Urinary bladder (tissue), 3 donors: ENCODE measurements at regions not wholly inside any gene's neighbourhood (a gene's known extent, or its start where the extent isn't known, plus 50 kb on each side); places are given as distances from the start of the nearest gene placed in this dataset.
"Not testable (repeated sequence)": the region's sequence is repeated elsewhere in the genome, so short reads cannot be mapped to it uniquely, and the experiment has no call there.

Source experiments
- DNase-seq: peaks from one replicate; pipeline ENCODE4 v3.0.0-alpha.2; 2015; ENCODE audit errors: extremely low spot score
- H3K27ac ChIP-seq: one replicate; pipeline ENCODE4 v1.5.1; 2013; ENCODE audit warnings: low read depth, mild to moderate bottlenecking, moderate library complexity
- H3K36me3 ChIP-seq: one replicate; pipeline ENCODE4 v1.6.1; 2013; ENCODE audit warnings: mild to moderate bottlenecking, moderate library complexity; ENCODE audit not compliant: insufficient read depth
- H3K4me1 ChIP-seq: one replicate; pipeline ENCODE4 v1.6.1; 2013; ENCODE audit warnings: mild to moderate bottlenecking, moderate library complexity; ENCODE audit not compliant: insufficient read depth
- H3K4me3 ChIP-seq: one replicate; pipeline ENCODE4 v1.5.1; 2013; ENCODE audit warnings: low read depth, low read length
- WGBS: extraction: QIAGEN DNeasy Blood & Tissue Kit; methylation state at CpG from one replicate; pipeline ENCODE4 v1.1.7; 2013; 5-methylcytosine and 5-hydroxymethylcytosine counted together
- donor health status: healthy with polysubstance abuse.
- donor health status: healthy.

GRCh38 chr16:7278636-7279035 is 54.0 kb upstream of the RBFOX1 start:
- DNase-seq, result no peak
- no peak overlapping the region for H3K4me3 ChIP-seq
- no peaks in the 10 kb centered on the region for H3K36me3 ChIP-seq
- no peak overlapping the region for H3K27ac ChIP-seq
- 71% methylated on average over 4 of the region's 4 CpGs for WGBS
- H3K4me1 ChIP-seq, result no peaks in the 10 kb centered on the region

- no peak overlapping the region for H3K27ac ChIP-seq
- DNase-seq, result no peak
- WGBS, result 57% methylated on average over 4 of the region's 4 CpGs
Measured at GRCh38 chr16:7272567-7273158, 60.0 kb upstream of the RBFOX1 start.

GRCh38 chr16:7271486-7271885 is 61.2 kb upstream of the RBFOX1 start:
- Histone ChIP-seq H3K36me3 (no peaks in the 10 kb centered on the region), H3K4me3 (no peak overlapping the region), H3K27ac (no peak overlapping the region), H3K4me1 (no peaks in the 10 kb centered on the region)
- no peak for DNase-seq
- WGBS, result 76% methylated on average over 5 of the region's 5 CpGs

More at GRCh38 chr16:7272567-7273158, 60.0 kb upstream of the RBFOX1 start:
- no peak overlapping the region for H3K4me3 ChIP-seq
- H3K4me1 ChIP-seq, result no peaks in the 10 kb centered on the region
- H3K36me3 ChIP-seq, result no peaks in the 10 kb centered on the region

GRCh38 chr16:7270823-7271222 is 61.8 kb upstream of the RBFOX1 start:
- Histone ChIP-seq H3K27ac (no peak overlapping the region), H3K36me3 (no peaks in the 10 kb centered on the region), H3K4me3 (no peak overlapping the region), H3K4me1 (no peaks in the 10 kb centered on the region)
- WGBS, result 49% methylated on average over 3 of the region's 3 CpGs
- DNase-seq, result no peak

GRCh38 chr16:7270006-7270405 is 62.6 kb upstream of the RBFOX1 start:
- WGBS, result 54% methylated on average over 4 of the region's 4 CpGs
- Histone ChIP-seq H3K4me3 (no peak overlapping the region), H3K27ac (no peak overlapping the region), H3K36me3 (no peaks in the 10 kb centered on the region), H3K4me1 (no peaks in the 10 kb centered on the region)
- no peak for DNase-seq

GRCh38 chr16:7268182-7268581 is 64.5 kb upstream of the RBFOX1 start:
- H3K4me3 ChIP-seq, result no peak overlapping the region
- H3K27ac ChIP-seq, result no peak overlapping the region
- DNase-seq, result no peak
- no peaks in the 10 kb centered on the region for H3K36me3 ChIP-seq
- H3K4me1 ChIP-seq, result no peaks in the 10 kb centered on the region
- WGBS, result 7% methylated on average over 6 of the region's 6 CpGs

GRCh38 chr16:7257016-7257415 is 75.6 kb upstream of the RBFOX1 start:
- Histone ChIP-seq H3K27ac (no peak overlapping the region), H3K4me1 (no peaks in the 10 kb centered on the region), H3K4me3 (no peak overlapping the region), H3K36me3 (no peaks in the 10 kb centered on the region)
- DNase-seq, result no peak
- 52% methylated on average over 11 of the region's 11 CpGs for WGBS

- DNase-seq, result no peak
- Histone ChIP-seq H3K27ac (no peak overlapping the region), H3K4me3 (no peak overlapping the region), H3K36me3 (no peaks in the 10 kb centered on the region), H3K4me1 (no peaks in the 10 kb centered on the region)
- 32% methylated on average over 6 of the region's 6 CpGs for WGBS
Measured at GRCh38 chr16:7246578-7246977, 86.1 kb upstream of the RBFOX1 start.

GRCh38 chr16:7239547-7239946 is 93.1 kb upstream of the RBFOX1 start:
- 75% methylated on average over 2 of the region's 2 CpGs for WGBS
- no peaks in the 10 kb centered on the region for H3K36me3 ChIP-seq
- no peak overlapping the region for H3K27ac ChIP-seq
- no peaks in the 10 kb centered on the region for H3K4me1 ChIP-seq
- H3K4me3 ChIP-seq, result no peak overlapping the region
- no peak for DNase-seq

GRCh38 chr16:7236824-7237410 is 95.7 kb upstream of the RBFOX1 start:
- no peak overlapping the region for H3K27ac ChIP-seq
- H3K36me3 ChIP-seq, result no peaks in the 10 kb centered on the region
- no peak for DNase-seq
- H3K4me1 ChIP-seq, result no peaks in the 10 kb centered on the region
- H3K4me3 ChIP-seq, result no peak overlapping the region
- WGBS, result 74% methylated on average over 6 of the region's 6 CpGs

GRCh38 chr16:7233975-7234374 is 98.7 kb upstream of the RBFOX1 start:
- WGBS, result 53% methylated on average over 2 of the region's 2 CpGs
- Histone ChIP-seq H3K27ac (no peak overlapping the region), H3K36me3 (no peaks in the 10 kb centered on the region), H3K4me3 (no peak overlapping the region), H3K4me1 (no peaks in the 10 kb centered on the region)
- DNase-seq, result no peak

- Histone ChIP-seq H3K36me3 (no peaks in the 10 kb centered on the region), H3K27ac (no peak overlapping the region), H3K4me3 (no peak overlapping the region), H3K4me1 (no peaks in the 10 kb centered on the region)
- WGBS, result 90% methylated on average over 5 of the region's 5 CpGs
- no peak for DNase-seq
Measured at GRCh38 chr16:7231762-7232161, 100.9 kb upstream of the RBFOX1 start.

- not testable (repeated sequence) for H3K27ac ChIP-seq, DNase-seq, H3K36me3 ChIP-seq, H3K4me1 ChIP-seq, H3K4me3 ChIP-seq
- 78% methylated on average over 3 of the region's 3 CpGs for WGBS
Measured at GRCh38 chr16:7229433-7230218, 103.0 kb upstream of the RBFOX1 start.

GRCh38 chr16:7227229-7227721 is 105.4 kb upstream of the RBFOX1 start:
- no peaks in the 10 kb centered on the region for H3K4me1 ChIP-seq
- DNase-seq, result no peak
- H3K4me3 ChIP-seq, result no peak overlapping the region
- no peaks in the 10 kb centered on the region for H3K36me3 ChIP-seq
- WGBS, result 7% methylated on average over 13 of the region's 13 CpGs
- H3K27ac ChIP-seq, result no peak overlapping the region
